Mesenchymal stem cell (in vitro differentiated cells and primary cell): ENCODE measurements at regions not wholly inside any gene's neighbourhood (a gene's known extent, or its start where the extent isn't known, plus 50 kb on each side); places are given as distances from the start of the nearest gene placed in this dataset.

Source experiments
- DNase-seq: peaks from one replicate; pipeline ENCODE4 v3.0.0-alpha.2; 2013
- H2AFZ ChIP-seq: one replicate; pipeline ENCODE4 v1.6.1; 2013; ENCODE audit warnings: low read depth, mild to moderate bottlenecking, control low read depth, inconsistent platforms, low read length, moderate library complexity
- H2AK5ac ChIP-seq: 2 replicates; pipeline ENCODE4 v1.6.1; 2013; ENCODE audit warnings: low read length, moderate library complexity, mild to moderate bottlenecking, inconsistent platforms; ENCODE audit not compliant: severe bottlenecking
- H2BK120ac ChIP-seq: one replicate; pipeline ENCODE4 v1.6.1; 2013; ENCODE audit warnings: low read depth, mild to moderate bottlenecking, inconsistent platforms, low read length, moderate library complexity
- H2BK12ac ChIP-seq, 2 experiments: one replicate each; pipeline ENCODE4 v1.6.1; 2013; ENCODE audit warnings: inconsistent platforms in 2 of 2, low read length in 2 of 2, mild to moderate bottlenecking in 2 of 2, moderate library complexity in 2 of 2, control low read depth in 1 of 2
- H2BK15ac ChIP-seq: one replicate; pipeline ENCODE4 v1.6.1; 2013; ENCODE audit warnings: mild to moderate bottlenecking, low read depth, inconsistent platforms; ENCODE audit not compliant: poor library complexity, severe bottlenecking
- H2BK5ac ChIP-seq: 2 replicates; pipeline ENCODE4 v1.6.1; 2013; ENCODE audit warnings: low read depth, mild to moderate bottlenecking, low read length, control low read depth, inconsistent platforms; ENCODE audit not compliant: poor library complexity, severe bottlenecking
- H3K14ac ChIP-seq, 2 experiments: one replicate each; pipeline ENCODE4 v1.6.1; 2013; ENCODE audit warnings: inconsistent platforms in 2 of 2, low read length in 2 of 2, control low read depth in 1 of 2, mild to moderate bottlenecking in 1 of 2, moderate library complexity in 1 of 2
- H3K18ac ChIP-seq, 2 experiments: one replicate each; pipeline ENCODE4 v1.6.1; 2013; ENCODE audit warnings: inconsistent platforms in 2 of 2, low read length in 2 of 2, control low read depth in 1 of 2, low read depth in 1 of 2, mild to moderate bottlenecking in 1 of 2
- H3K23ac ChIP-seq, 2 experiments: one replicate each; pipeline ENCODE4 v1.6.1; 2013; ENCODE audit warnings: inconsistent platforms in 2 of 2, low read length in 2 of 2, mild to moderate bottlenecking in 2 of 2, moderate library complexity in 2 of 2, control low read depth in 1 of 2
- H3K27ac ChIP-seq: 2 replicates; pipeline ENCODE4 v1.5.1; 2013; ENCODE audit warnings: mild to moderate bottlenecking, moderate library complexity, low read length, control low read depth, inconsistent platforms; ENCODE audit not compliant: poor library complexity, severe bottlenecking
- H3K27me3 ChIP-seq, 2 experiments: 2 replicates each; pipeline versions ENCODE4 v1.6.1 to v1.7.0; 2013; ENCODE audit warnings: low read length in 2 of 2, mild to moderate bottlenecking in 2 of 2, moderate library complexity in 2 of 2, control low read depth in 1 of 2, inconsistent platforms in 1 of 2; ENCODE audit not compliant: control insufficient read depth in 1 of 2, insufficient read depth in 1 of 2
- H3K36me3 ChIP-seq, 2 experiments: 2 replicates each; pipeline versions ENCODE4 v1.6.1 to v1.7.0; 2013; ENCODE audit warnings: low read length in 2 of 2, control low read depth in 1 of 2, inconsistent platforms in 1 of 2, low read depth in 1 of 2, mild to moderate bottlenecking in 1 of 2; ENCODE audit not compliant: insufficient read depth in 2 of 2, control insufficient read depth in 1 of 2
- H3K4ac ChIP-seq, 2 experiments: one replicate each; pipeline ENCODE4 v1.6.1; 2013; ENCODE audit warnings: inconsistent platforms in 2 of 2, low read length in 2 of 2, mild to moderate bottlenecking in 2 of 2, moderate library complexity in 2 of 2, control low read depth in 1 of 2, low read depth in 1 of 2
- H3K4me1 ChIP-seq: 2 replicates; pipeline ENCODE4 v1.6.1; 2013; ENCODE audit warnings: low read depth, low read length, control low read depth; ENCODE audit not compliant: control insufficient read depth, insufficient read depth
- H3K4me2 ChIP-seq: 2 replicates; pipeline ENCODE4 v1.6.1; 2013; ENCODE audit warnings: low read length, mild to moderate bottlenecking, inconsistent platforms; ENCODE audit not compliant: poor library complexity, severe bottlenecking
- H3K4me3 ChIP-seq, 2 experiments: 2 replicates each; pipeline versions ENCODE4 v1.5.1 to v1.7.0; 2013; ENCODE audit warnings: low read length in 2 of 2, mild to moderate bottlenecking in 2 of 2, control low read depth in 1 of 2, low read depth in 1 of 2; ENCODE audit not compliant: insufficient read depth in 1 of 2
- H3K79me1 ChIP-seq: replicated peaks from 2 replicates; pipeline ENCODE4 v1.6.1; 2013; ENCODE audit warnings: mild to moderate bottlenecking, control low read depth, low read length, inconsistent platforms; ENCODE audit not compliant: poor library complexity, severe bottlenecking
- H3K9ac ChIP-seq: 2 replicates; pipeline ENCODE4 v1.7.0; 2013; ENCODE audit warnings: mild to moderate bottlenecking, low read length, moderate library complexity
- H3K9me3 ChIP-seq: 2 replicates; pipeline ENCODE4 v1.7.0; 2013; ENCODE audit warnings: mild to moderate bottlenecking, low read length; ENCODE audit not compliant: control insufficient read depth
- H4K8ac ChIP-seq: one replicate; pipeline ENCODE4 v1.6.1; 2013; ENCODE audit warnings: inconsistent platforms, mild to moderate bottlenecking, low read length, moderate library complexity
- H4K91ac ChIP-seq: one replicate; pipeline ENCODE4 v1.6.1; 2013; ENCODE audit warnings: mild to moderate bottlenecking, low read length, inconsistent platforms
- WGBS: methylation state at CpG from one replicate; pipeline ENCODE4 v1.1.7; 2013; ENCODE audit warnings: mixed read lengths; 5-methylcytosine and 5-hydroxymethylcytosine counted together

GRCh38 chr13:111512707-111513106 is 192.3 kb downstream of the TEX29 start:
- 80% methylated on average over 13 of the region's 13 CpGs for WGBS
- no peak overlapping the region for H2BK12ac ChIP-seq

GRCh38 chr13:111513766-111514609 is 193.5 kb downstream of the TEX29 start:
- Histone ChIP-seq H3K27ac (no peak overlapping the region), H3K14ac (no peak overlapping the region), H4K8ac (no peak overlapping the region), H2AFZ (no peak overlapping the region), H3K36me3 (no peaks in the 10 kb centered on the region), H3K9me3 (no peaks in the 10 kb centered on the region), H3K9ac (no peak overlapping the region), H4K91ac (no peak overlapping the region), H3K18ac (no peak overlapping the region), H3K4me1 (no peaks in the 10 kb centered on the region), H3K79me1 (no peaks in the 10 kb centered on the region), H2BK12ac (no peak overlapping the region), H3K4me3 (no peak overlapping the region), H2BK120ac (no peak overlapping the region), H3K27me3 (peaks cover 0 to 3% of the 10 kb centered on the region in 2 experiments), H2BK5ac (no peak overlapping the region), H2BK15ac (no peak overlapping the region), H2AK5ac (no peak overlapping the region), H3K23ac (no peak overlapping the region), H3K4ac (no peak overlapping the region), H3K4me2 (no peak overlapping the region)
- 86% methylated on average over 31 of the region's 31 CpGs for WGBS
- DNase-seq: no peak

More at GRCh38 chr13:111512707-111513106, 192.3 kb downstream of the TEX29 start:
- H3K14ac ChIP-seq: no peak overlapping the region
- H3K4me3 ChIP-seq: no peak overlapping the region
- H3K4me1 ChIP-seq: no peaks in the 10 kb centered on the region
- no peak overlapping the region for H3K27ac ChIP-seq
- H3K9me3 ChIP-seq: no peaks in the 10 kb centered on the region
- no peak overlapping the region for H2BK15ac ChIP-seq
- H3K4me2 ChIP-seq: no peak overlapping the region
- H2BK5ac ChIP-seq: no peak overlapping the region
- H3K9ac ChIP-seq: no peak overlapping the region
- H2AFZ ChIP-seq: no peak overlapping the region
- H3K36me3 ChIP-seq: no peaks in the 10 kb centered on the region
- no peak overlapping the region for H4K91ac ChIP-seq
- H4K8ac ChIP-seq: no peak overlapping the region
- H2AK5ac ChIP-seq: no peak overlapping the region
- H3K23ac ChIP-seq: no peak overlapping the region
- no peak for DNase-seq
- peaks cover 0 to 3% of the 10 kb centered on the region in 2 experiments for H3K27me3 ChIP-seq
- no peaks in the 10 kb centered on the region for H3K79me1 ChIP-seq
- no peak overlapping the region for H2BK120ac ChIP-seq
- H3K18ac ChIP-seq: no peak overlapping the region
- H3K4ac ChIP-seq: no peak overlapping the region

DNA sequence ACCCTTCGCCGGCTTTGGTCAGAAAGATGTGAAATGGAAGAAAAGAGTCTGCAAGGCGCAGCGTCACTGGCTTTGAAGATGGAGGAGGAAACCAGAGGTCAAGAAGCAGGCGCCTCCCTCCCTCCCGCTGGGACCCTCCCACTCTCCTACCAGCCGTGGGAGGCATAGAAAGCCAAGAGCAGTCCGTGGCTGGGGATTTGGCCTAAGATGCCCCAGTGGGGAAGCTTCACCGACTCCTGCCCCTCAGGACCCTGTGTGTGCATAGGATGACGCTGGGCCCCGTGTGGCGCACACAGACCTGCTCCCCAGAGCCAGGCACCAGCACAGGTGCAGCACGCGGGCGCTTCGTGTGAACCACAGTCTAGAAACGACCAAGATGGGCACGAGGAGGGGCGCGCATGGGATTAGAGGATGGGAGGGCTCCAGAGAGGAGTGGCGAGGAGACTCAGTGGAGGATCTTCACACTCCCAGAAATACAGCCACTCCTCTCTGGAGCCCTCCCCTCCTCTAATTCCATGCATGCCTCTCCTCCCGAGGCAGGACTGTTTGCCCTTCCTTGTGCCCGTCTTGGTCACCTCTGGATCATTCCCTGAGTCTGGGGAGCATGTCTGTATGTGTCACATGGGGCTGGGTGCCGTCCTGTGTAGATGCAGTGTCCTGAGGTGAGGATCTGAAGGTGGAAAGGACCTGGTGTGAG is 194.3 kb downstream of the TEX29 start:
- H3K9ac ChIP-seq: no peak overlapping the region
- no peak overlapping the region for H2BK15ac ChIP-seq
- no peak for DNase-seq
- no peak overlapping the region for H4K8ac ChIP-seq
- H3K14ac ChIP-seq: no peak overlapping the region
- no peak overlapping the region for H2BK12ac ChIP-seq
- no peak overlapping the region for H3K23ac ChIP-seq
- WGBS: 80% methylated on average over 22 of the region's 24 CpGs
- peaks cover 0 to 3% of the 10 kb centered on the region in 2 experiments for H3K27me3 ChIP-seq
- no peak overlapping the region for H3K18ac ChIP-seq
- no peaks in the 10 kb centered on the region for H3K9me3 ChIP-seq
- no peak overlapping the region for H3K4me2 ChIP-seq
- H3K79me1 ChIP-seq: no peaks in the 10 kb centered on the region
- H2BK120ac ChIP-seq: no peak overlapping the region
- H3K4me1 ChIP-seq: no peaks in the 10 kb centered on the region
- no peak overlapping the region for H2AK5ac ChIP-seq
- H2BK5ac ChIP-seq: no peak overlapping the region
- no peak overlapping the region for H3K27ac ChIP-seq
- H3K4me3 ChIP-seq: no peak overlapping the region
- H2AFZ ChIP-seq: no peak overlapping the region
- no peak overlapping the region for H3K4ac ChIP-seq
- H4K91ac ChIP-seq: no peak overlapping the region
- no peaks in the 10 kb centered on the region for H3K36me3 ChIP-seq

DNA sequence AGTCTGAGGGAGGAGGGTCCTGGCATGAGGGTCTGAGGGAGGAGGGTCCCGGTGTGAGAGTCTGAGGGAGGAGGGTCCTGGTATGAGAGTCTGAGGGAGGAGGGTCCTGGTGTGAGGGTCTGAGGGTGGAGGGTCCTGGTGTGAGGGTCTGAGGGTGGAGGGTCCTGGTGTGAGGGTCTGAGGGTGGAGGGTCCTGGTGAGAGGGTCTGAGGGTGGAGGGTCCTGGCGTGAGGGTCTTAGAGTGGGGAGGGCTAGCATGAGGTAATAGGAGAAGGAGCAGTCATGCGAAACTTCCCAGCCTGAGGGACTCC is 194.8 kb downstream of the TEX29 start:
- H3K9ac ChIP-seq: no peak overlapping the region
- no peak overlapping the region for H3K18ac ChIP-seq
- H3K4ac ChIP-seq: no peak overlapping the region
- no peaks in the 10 kb centered on the region for H3K36me3 ChIP-seq
- peaks cover 0 to 3% of the 10 kb centered on the region in 2 experiments for H3K27me3 ChIP-seq
- no peak overlapping the region for H2BK12ac ChIP-seq
- H2AK5ac ChIP-seq: no peak overlapping the region
- 81% methylated on average over 2 of the region's 3 CpGs for WGBS
- no peak overlapping the region for H4K8ac ChIP-seq
- H3K4me1 ChIP-seq: no peaks in the 10 kb centered on the region
- H3K4me2 ChIP-seq: no peak overlapping the region
- no peak overlapping the region for H3K4me3 ChIP-seq
- no peaks in the 10 kb centered on the region for H3K9me3 ChIP-seq
- H2BK15ac ChIP-seq: no peak overlapping the region
- no peak overlapping the region for H2AFZ ChIP-seq
- no peak overlapping the region for H2BK5ac ChIP-seq
- H3K23ac ChIP-seq: no peak overlapping the region
- no peak overlapping the region for H3K27ac ChIP-seq
- H4K91ac ChIP-seq: no peak overlapping the region
- H3K79me1 ChIP-seq: no peaks in the 10 kb centered on the region
- no peak overlapping the region for H3K14ac ChIP-seq
- H2BK120ac ChIP-seq: no peak overlapping the region
- DNase-seq: no peak
